GM12872 (cell line): ENCODE measurements at regions not wholly inside any gene's neighbourhood (a gene's known extent, or its start where the extent isn't known, plus 50 kb on each side); places are given as distances from the start of the nearest gene placed in this dataset.

ENCODE experiments used
- TF ChIP-seq, protein P1 (sequence below): IDR thresholded peaks from 3 replicates; pipeline ENCODE4 v1.5.1; 2011; ENCODE audit warnings: low read depth, mild to moderate bottlenecking, low read length, moderate library complexity; ENCODE audit not compliant: insufficient read depth

DNA sequence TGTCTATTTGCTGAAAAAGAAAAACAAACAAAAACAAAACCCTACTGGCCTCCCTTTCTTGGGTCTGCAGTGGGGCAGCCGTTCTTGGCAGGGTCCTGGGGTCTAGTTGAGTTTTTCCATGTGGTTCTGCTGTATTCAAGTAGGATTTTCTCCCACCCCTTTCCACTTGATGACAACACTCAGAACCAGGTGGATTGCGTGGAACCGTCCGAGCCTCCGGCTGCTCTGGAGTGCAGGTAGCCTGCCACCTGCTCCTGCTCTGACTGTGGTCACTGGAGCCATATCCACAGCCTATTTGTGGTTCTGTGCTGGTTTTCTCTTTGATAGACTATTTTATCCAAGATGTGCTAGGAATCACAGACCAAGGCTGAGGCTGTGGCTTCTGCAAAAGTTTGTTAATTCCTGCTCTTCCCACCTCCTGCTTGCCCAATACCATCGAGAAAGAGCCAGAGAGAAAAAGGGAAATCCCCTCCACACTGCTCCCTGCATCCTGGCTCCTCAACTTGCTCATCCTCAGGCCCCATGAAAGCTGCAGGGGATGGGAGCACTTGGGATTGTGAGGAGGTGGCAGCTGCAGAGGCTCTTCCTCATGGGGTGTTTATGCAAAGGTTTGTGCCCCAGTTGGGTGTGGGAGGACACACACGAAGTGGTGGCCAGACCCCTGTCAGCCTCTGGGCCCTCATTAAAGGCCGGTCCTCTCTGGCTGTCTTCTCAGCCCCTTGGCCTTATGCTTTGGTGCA is 377.8 kb upstream of the TNRC6C start:
- TF ChIP-seq, protein P1, sequence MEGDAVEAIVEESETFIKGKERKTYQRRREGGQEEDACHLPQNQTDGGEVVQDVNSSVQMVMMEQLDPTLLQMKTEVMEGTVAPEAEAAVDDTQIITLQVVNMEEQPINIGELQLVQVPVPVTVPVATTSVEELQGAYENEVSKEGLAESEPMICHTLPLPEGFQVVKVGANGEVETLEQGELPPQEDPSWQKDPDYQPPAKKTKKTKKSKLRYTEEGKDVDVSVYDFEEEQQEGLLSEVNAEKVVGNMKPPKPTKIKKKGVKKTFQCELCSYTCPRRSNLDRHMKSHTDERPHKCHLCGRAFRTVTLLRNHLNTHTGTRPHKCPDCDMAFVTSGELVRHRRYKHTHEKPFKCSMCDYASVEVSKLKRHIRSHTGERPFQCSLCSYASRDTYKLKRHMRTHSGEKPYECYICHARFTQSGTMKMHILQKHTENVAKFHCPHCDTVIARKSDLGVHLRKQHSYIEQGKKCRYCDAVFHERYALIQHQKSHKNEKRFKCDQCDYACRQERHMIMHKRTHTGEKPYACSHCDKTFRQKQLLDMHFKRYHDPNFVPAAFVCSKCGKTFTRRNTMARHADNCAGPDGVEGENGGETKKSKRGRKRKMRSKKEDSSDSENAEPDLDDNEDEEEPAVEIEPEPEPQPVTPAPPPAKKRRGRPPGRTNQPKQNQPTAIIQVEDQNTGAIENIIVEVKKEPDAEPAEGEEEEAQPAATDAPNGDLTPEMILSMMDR = no peak

DNA sequence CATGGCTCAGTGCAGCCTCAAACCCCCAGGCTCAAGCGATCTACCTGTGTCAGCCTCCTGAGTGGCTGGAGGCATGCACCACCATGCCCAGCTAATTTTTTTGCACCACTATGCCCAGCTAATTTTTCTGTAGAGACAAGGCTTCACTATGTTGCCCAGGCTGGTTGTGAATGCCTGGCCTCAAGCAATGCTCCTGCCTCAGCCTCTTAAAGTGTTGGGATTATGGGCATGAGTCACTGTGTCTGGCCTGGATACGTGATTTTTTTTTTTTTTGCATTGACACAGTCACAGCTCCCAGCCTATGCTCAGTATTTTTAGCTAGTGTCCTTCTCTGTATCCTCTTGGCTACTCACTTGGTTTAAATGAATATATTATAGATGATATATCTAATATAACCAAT is 377.0 kb upstream of the TNRC6C start:
- TF ChIP-seq, protein P1 = no peak

DNA sequence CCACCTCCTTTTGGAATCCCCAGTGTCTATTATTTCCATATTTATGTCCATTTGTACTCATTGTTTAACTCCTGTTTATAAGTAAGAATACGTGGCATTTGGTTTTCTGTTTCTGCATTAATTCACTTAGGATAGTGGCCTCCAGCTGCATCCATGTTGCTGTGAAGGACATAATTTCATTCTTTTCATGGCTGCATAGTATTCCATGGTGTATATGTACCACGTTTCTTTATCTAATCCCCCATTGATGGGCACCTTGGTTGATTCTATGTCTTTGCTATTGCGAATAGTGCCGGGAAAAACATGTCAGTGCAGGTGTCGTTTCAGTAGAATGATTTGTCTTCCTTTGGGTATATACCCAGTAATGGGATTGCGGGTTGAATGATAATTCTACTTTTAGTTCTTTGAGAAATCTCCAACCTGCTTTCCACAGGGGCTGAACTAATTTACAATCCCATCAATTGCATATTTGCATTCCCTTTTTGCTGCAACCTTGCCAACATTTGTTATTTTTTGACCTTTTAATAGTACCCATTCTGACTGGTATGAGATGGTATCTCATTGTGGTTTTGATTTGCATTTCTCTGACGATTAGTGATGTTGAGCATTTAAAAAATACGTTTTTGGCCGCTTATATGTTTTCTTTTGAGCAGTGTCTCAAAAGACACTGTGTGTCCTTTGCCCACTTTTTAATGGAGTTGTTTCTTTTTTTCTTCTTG is 373.2 kb upstream of the TNRC6C start:
- TF ChIP-seq, protein P1 = no peak

DNA sequence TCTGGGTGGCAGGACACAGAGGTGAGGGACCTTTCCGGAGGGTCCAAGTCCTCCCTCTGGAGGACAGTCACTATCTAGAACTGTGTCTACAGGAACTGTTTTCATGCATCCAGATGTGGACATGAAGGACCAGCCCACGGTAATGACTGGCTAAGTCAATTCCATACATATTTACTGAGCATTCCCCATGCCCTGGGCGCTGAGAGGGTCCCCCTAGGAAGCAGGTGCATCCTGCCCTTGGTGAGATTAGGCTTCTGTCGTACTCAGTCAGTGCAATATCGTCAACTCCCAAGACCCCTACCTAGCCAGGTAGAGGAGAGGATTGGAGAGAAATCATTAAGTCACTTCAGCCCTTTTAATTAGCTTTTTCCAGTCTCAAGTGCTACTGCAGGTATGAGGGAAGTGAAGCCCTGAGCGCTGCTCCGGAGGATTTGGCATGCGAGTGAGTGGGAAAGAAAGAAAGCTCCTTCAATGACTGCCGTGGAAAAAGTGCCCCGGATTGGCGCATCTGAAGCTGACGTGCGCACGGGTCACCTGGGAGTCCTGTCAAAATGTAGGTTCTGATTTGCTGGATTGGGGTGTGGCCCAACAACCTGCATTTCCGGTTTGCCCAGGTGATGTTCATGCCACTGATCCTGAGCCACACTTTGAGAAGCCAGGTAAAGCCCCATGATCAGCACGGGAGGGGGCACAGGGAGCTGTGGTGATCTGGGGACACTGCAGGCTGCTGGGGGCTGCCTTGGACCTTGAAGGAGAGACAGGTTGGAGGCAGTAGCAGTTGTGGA is 367.4 kb upstream of the TNRC6C start:
- TF ChIP-seq, protein P1 = no peak

DNA sequence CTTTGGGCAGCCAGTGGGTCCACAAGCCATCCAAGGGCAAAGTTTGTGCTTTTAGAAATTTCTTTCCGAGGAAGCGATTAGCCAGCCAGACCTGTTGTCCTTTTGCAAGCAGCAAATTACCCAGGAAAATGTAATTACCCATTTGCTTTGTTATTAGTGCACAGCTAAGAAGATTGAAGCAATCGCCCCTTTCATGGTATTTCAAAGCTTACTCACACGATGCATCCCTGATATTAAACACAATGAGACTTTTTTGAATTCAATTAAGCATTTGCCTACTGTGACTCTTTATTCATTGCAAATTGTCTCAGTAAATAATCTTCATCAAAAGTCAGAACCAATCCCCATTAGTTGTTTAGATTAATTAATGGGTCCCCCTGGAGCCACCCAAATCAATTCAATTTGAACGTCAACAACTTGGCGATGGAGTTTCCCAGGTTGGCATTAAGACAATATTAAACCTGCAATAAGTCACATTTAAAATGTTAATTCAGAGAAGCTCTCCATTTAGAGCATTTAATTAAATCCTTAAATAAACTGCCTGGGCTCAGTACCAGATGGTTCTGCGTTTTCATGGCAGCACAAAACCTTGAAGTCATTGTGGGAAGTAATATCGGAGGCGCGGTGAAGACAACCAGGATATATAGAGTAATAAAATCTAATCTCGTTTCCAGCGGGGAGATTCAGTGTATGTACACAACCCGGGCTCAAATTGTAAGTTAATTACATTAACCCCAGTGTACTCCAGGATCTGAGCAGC is 366.2 kb upstream of the TNRC6C start:
- TF ChIP-seq, protein P1 = no peak

DNA sequence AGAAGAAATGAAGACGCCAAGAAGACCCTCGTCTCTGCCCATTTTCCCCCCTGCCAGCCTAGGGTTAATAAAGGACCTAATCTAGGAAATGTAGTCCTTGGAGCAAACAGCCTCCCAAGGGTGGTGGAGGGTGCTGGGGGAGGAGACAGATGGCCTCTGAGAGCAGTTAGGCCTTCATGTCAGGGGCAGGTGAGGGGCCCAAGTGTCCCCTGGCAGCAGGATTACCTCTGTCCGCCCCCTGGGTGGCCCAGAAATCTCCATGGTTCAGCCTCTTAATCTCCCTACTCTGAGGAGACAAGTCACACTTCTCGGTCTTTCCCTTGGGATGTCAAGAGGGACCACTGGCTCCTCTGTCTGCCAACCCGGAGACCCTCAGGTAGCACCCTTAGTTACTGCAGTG is 365.4 kb upstream of the TNRC6C start:
- TF ChIP-seq, protein P1 = no peak
